ENCODE measurements at regions not wholly inside any gene's neighbourhood (a gene's known extent, or its start where the extent isn't known, plus 50 kb on each side); places are given as distances from the start of the nearest gene placed in this dataset.

GRCh38 chr7:81470724-81471379, 299.0 kb downstream of the HGF start:
- TF ChIP-seq EZH2 (IDR thresholded peaks at IDR 0.05; ENCODE audit: borderline replicate concordance, insufficient read depth, low read depth, low read length, poor library complexity, severe bottlenecking) (no peak), CTCF (IDR thresholded peaks at IDR 0.05) (no peak)

All from B cell (primary cell).